Dendritic cell treated with granulocyte-macrophage colony-stimulating factor and Interleukin-4, amounts not matched to agents 40 ng/mL and 50 ng/mL, for 4 days (primary cell): ENCODE measurements at regions not wholly inside any gene's neighbourhood (a gene's known extent, or its start where the extent isn't known, plus 50 kb on each side); places are given as distances from the start of the nearest gene placed in this dataset.
"Not testable (repeated sequence)": the region's sequence is repeated elsewhere in the genome, so short reads cannot be mapped to it uniquely, and the experiment has no call there.

Experiments used
- H3K27ac Mint-ChIP-seq: one replicate; pipeline ENCODE4 v1.8.0; 2022; ENCODE audit warnings: mild to moderate bottlenecking, mixed read lengths
- H3K27me3 Mint-ChIP-seq: one replicate; pipeline ENCODE4 v1.8.0; 2022; ENCODE audit warnings: mild to moderate bottlenecking, mixed read lengths
- H3K36me3 Mint-ChIP-seq: one replicate; pipeline ENCODE4 v1.8.0; 2022; ENCODE audit warnings: low read depth, mixed read lengths
- H3K4me1 Mint-ChIP-seq: one replicate; pipeline ENCODE4 v1.8.0; 2022; ENCODE audit warnings: low read depth, mixed read lengths
- H3K4me3 Mint-ChIP-seq: one replicate; pipeline ENCODE4 v1.8.0; 2022; ENCODE audit warnings: mild to moderate bottlenecking, moderate library complexity, mixed read lengths
- H3K9me3 Mint-ChIP-seq: one replicate; pipeline ENCODE4 v1.8.0; 2022; ENCODE audit warnings: mixed read lengths
- intact Hi-C: fragments of 100-400 bp; cut with micrococcal nuclease; formaldehyde crosslinking; loops from one replicate; pipeline ENCODE4 v1.15.0; 2022

GRCh38 chr17:26936645-26937044 is 357.3 kb upstream of the WSB1 start:
- H3K27ac Mint-ChIP-seq, H3K4me1 Mint-ChIP-seq, H3K36me3 Mint-ChIP-seq, intact Hi-C loops, H3K27me3 Mint-ChIP-seq, H3K9me3 Mint-ChIP-seq, H3K4me3 Mint-ChIP-seq: not testable (repeated sequence)

- intact Hi-C loops, H3K27me3 Mint-ChIP-seq, H3K27ac Mint-ChIP-seq, H3K9me3 Mint-ChIP-seq, H3K4me1 Mint-ChIP-seq, H3K4me3 Mint-ChIP-seq, H3K36me3 Mint-ChIP-seq: not testable (repeated sequence)
Measured at GRCh38 chr17:26937750-26938322, 356.1 kb upstream of the WSB1 start.

- intact Hi-C loops, H3K4me1 Mint-ChIP-seq, H3K36me3 Mint-ChIP-seq, H3K27me3 Mint-ChIP-seq, H3K27ac Mint-ChIP-seq, H3K4me3 Mint-ChIP-seq, H3K9me3 Mint-ChIP-seq: not testable (repeated sequence)
Measured at GRCh38 chr17:26939755-26940154, 354.2 kb upstream of the WSB1 start.

- H3K9me3 Mint-ChIP-seq, H3K4me1 Mint-ChIP-seq, H3K36me3 Mint-ChIP-seq, H3K27me3 Mint-ChIP-seq, H3K27ac Mint-ChIP-seq, H3K4me3 Mint-ChIP-seq, intact Hi-C loops: not testable (repeated sequence)
Measured at GRCh38 chr17:26940587-26940986, 353.3 kb upstream of the WSB1 start.

- no peak overlapping the region for H3K4me3 Mint-ChIP-seq
- H3K4me1 Mint-ChIP-seq: no peaks in the 10 kb centered on the region
- no peaks in the 10 kb centered on the region for H3K36me3 Mint-ChIP-seq
- no peak overlapping the region for H3K27ac Mint-ChIP-seq
- intact Hi-C loops: no loop called here
- H3K9me3 Mint-ChIP-seq: no peaks in the 10 kb centered on the region
- H3K27me3 Mint-ChIP-seq: peaks cover 25% of the 10 kb centered on the region
Measured at GRCh38 chr17:26962255-26963162, 331.4 kb upstream of the WSB1 start.

GRCh38 chr17:26963163-26963503 is 330.8 kb upstream of the WSB1 start:
- no peaks in the 10 kb centered on the region for H3K9me3 Mint-ChIP-seq
- intact Hi-C loops: no loop called here
- H3K4me1 Mint-ChIP-seq: no peaks in the 10 kb centered on the region
- peaks cover 25% of the 10 kb centered on the region for H3K27me3 Mint-ChIP-seq
- no peaks in the 10 kb centered on the region for H3K36me3 Mint-ChIP-seq
- no peak overlapping the region for H3K4me3 Mint-ChIP-seq
- no peak overlapping the region for H3K27ac Mint-ChIP-seq

- H3K36me3 Mint-ChIP-seq, H3K9me3 Mint-ChIP-seq, H3K4me1 Mint-ChIP-seq, H3K27ac Mint-ChIP-seq, H3K4me3 Mint-ChIP-seq, intact Hi-C loops: not testable (repeated sequence)
- H3K27me3 Mint-ChIP-seq: peaks cover 21% of the 10 kb centered on the region
Measured at GRCh38 chr17:26965898-26966624, 327.9 kb upstream of the WSB1 start.

GRCh38 chr17:26966625-26967179 is 327.2 kb upstream of the WSB1 start:
- H3K4me1 Mint-ChIP-seq, H3K4me3 Mint-ChIP-seq, H3K36me3 Mint-ChIP-seq, H3K27ac Mint-ChIP-seq, intact Hi-C loops, H3K9me3 Mint-ChIP-seq: not testable (repeated sequence)
- peaks cover 20% of the 10 kb centered on the region for H3K27me3 Mint-ChIP-seq

GRCh38 chr17:26981845-26982425 is 312.0 kb upstream of the WSB1 start:
- peaks cover 42% of the 10 kb centered on the region for H3K9me3 Mint-ChIP-seq
- H3K4me3 Mint-ChIP-seq, H3K36me3 Mint-ChIP-seq, H3K4me1 Mint-ChIP-seq, H3K27me3 Mint-ChIP-seq, H3K27ac Mint-ChIP-seq, intact Hi-C loops: not testable (repeated sequence)

- H3K4me3 Mint-ChIP-seq, intact Hi-C loops: not testable (repeated sequence)
Measured at GRCh38 chr17:26982563-26982962, 311.4 kb upstream of the WSB1 start.

GRCh38 chr17:26987851-26988250 is 306.1 kb upstream of the WSB1 start:
- peaks cover 28% of the 10 kb centered on the region for H3K9me3 Mint-ChIP-seq
- intact Hi-C loops, H3K27me3 Mint-ChIP-seq, H3K4me3 Mint-ChIP-seq, H3K36me3 Mint-ChIP-seq, H3K27ac Mint-ChIP-seq, H3K4me1 Mint-ChIP-seq: not testable (repeated sequence)

More at GRCh38 chr17:26982563-26982962, 311.4 kb upstream of the WSB1 start:
- not testable (repeated sequence) for H3K36me3 Mint-ChIP-seq, H3K27ac Mint-ChIP-seq, H3K27me3 Mint-ChIP-seq, H3K4me1 Mint-ChIP-seq
- peaks cover 42% of the 10 kb centered on the region for H3K9me3 Mint-ChIP-seq

GRCh38 chr17:26994648-26995047 is 299.3 kb upstream of the WSB1 start:
- H3K36me3 Mint-ChIP-seq: not testable (repeated sequence)

GRCh38 chr17:26996146-26996916 is 297.6 kb upstream of the WSB1 start:
- H3K27ac Mint-ChIP-seq, H3K36me3 Mint-ChIP-seq, H3K4me3 Mint-ChIP-seq, intact Hi-C loops, H3K4me1 Mint-ChIP-seq, H3K27me3 Mint-ChIP-seq: not testable (repeated sequence)
- peaks cover 32% of the 10 kb centered on the region for H3K9me3 Mint-ChIP-seq

More at GRCh38 chr17:26994648-26995047, 299.3 kb upstream of the WSB1 start:
- H3K27ac Mint-ChIP-seq, H3K4me1 Mint-ChIP-seq, H3K27me3 Mint-ChIP-seq, intact Hi-C loops, H3K4me3 Mint-ChIP-seq: not testable (repeated sequence)
- H3K9me3 Mint-ChIP-seq: peaks cover 32% of the 10 kb centered on the region
